ENCODE measurements at regions not wholly inside any gene's neighbourhood (a gene's known extent, or its start where the extent isn't known, plus 50 kb on each side); places are given as distances from the start of the nearest gene placed in this dataset.

DNA sequence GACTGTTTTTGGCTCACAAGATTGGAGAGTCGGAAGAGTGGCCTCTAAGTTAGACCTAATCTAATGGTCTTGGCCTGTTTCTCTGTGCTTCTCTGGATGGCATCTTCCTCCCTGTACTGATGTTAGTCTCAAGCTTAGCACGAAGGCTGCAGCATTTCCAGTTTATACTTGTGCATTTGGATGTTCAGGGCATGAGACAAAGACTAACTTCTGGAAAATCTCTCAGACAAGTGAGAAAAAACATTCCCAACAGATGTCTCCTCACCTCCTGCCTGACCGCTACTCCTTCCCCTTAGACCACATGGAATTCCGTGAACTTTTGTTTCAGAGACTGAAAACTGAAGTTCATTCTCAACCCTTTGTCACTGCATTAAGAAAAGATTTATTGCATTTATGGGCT lies 410.8 kb upstream of the MCTP2 start (continued):
- TF ChIP-seq, protein P1, sequence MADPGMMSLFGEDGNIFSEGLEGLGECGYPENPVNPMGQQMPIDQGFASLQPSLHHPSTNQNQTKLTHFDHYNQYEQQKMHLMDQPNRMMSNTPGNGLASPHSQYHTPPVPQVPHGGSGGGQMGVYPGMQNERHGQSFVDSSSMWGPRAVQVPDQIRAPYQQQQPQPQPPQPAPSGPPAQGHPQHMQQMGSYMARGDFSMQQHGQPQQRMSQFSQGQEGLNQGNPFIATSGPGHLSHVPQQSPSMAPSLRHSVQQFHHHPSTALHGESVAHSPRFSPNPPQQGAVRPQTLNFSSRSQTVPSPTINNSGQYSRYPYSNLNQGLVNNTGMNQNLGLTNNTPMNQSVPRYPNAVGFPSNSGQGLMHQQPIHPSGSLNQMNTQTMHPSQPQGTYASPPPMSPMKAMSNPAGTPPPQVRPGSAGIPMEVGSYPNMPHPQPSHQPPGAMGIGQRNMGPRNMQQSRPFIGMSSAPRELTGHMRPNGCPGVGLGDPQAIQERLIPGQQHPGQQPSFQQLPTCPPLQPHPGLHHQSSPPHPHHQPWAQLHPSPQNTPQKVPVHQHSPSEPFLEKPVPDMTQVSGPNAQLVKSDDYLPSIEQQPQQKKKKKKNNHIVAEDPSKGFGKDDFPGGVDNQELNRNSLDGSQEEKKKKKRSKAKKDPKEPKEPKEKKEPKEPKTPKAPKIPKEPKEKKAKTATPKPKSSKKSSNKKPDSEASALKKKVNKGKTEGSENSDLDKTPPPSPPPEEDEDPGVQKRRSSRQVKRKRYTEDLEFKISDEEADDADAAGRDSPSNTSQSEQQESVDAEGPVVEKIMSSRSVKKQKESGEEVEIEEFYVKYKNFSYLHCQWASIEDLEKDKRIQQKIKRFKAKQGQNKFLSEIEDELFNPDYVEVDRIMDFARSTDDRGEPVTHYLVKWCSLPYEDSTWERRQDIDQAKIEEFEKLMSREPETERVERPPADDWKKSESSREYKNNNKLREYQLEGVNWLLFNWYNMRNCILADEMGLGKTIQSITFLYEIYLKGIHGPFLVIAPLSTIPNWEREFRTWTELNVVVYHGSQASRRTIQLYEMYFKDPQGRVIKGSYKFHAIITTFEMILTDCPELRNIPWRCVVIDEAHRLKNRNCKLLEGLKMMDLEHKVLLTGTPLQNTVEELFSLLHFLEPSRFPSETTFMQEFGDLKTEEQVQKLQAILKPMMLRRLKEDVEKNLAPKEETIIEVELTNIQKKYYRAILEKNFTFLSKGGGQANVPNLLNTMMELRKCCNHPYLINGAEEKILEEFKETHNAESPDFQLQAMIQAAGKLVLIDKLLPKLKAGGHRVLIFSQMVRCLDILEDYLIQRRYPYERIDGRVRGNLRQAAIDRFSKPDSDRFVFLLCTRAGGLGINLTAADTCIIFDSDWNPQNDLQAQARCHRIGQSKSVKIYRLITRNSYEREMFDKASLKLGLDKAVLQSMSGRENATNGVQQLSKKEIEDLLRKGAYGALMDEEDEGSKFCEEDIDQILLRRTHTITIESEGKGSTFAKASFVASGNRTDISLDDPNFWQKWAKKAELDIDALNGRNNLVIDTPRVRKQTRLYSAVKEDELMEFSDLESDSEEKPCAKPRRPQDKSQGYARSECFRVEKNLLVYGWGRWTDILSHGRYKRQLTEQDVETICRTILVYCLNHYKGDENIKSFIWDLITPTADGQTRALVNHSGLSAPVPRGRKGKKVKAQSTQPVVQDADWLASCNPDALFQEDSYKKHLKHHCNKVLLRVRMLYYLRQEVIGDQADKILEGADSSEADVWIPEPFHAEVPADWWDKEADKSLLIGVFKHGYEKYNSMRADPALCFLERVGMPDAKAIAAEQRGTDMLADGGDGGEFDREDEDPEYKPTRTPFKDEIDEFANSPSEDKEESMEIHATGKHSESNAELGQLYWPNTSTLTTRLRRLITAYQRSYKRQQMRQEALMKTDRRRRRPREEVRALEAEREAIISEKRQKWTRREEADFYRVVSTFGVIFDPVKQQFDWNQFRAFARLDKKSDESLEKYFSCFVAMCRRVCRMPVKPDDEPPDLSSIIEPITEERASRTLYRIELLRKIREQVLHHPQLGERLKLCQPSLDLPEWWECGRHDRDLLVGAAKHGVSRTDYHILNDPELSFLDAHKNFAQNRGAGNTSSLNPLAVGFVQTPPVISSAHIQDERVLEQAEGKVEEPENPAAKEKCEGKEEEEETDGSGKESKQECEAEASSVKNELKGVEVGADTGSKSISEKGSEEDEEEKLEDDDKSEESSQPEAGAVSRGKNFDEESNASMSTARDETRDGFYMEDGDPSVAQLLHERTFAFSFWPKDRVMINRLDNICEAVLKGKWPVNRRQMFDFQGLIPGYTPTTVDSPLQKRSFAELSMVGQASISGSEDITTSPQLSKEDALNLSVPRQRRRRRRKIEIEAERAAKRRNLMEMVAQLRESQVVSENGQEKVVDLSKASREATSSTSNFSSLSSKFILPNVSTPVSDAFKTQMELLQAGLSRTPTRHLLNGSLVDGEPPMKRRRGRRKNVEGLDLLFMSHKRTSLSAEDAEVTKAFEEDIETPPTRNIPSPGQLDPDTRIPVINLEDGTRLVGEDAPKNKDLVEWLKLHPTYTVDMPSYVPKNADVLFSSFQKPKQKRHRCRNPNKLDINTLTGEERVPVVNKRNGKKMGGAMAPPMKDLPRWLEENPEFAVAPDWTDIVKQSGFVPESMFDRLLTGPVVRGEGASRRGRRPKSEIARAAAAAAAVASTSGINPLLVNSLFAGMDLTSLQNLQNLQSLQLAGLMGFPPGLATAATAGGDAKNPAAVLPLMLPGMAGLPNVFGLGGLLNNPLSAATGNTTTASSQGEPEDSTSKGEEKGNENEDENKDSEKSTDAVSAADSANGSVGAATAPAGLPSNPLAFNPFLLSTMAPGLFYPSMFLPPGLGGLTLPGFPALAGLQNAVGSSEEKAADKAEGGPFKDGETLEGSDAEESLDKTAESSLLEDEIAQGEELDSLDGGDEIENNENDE (IDR thresholded peaks at IDR 0.05; ENCODE audit: insufficient replicate concordance, low read length): no peak

Data from H1 (cell line).